22Rv1 (cell line): ENCODE measurements at regions not wholly inside any gene's neighbourhood (a gene's known extent, or its start where the extent isn't known, plus 50 kb on each side); places are given as distances from the start of the nearest gene placed in this dataset.

ENCODE experiments used
- ZFX ChIP-seq: fragments of 450-650 bp; IDR thresholded peaks from 2 replicates; pipeline ENCODE4 v1.6.1; 2017; ENCODE audit warnings: antibody characterized with exemption, borderline replicate concordance
- TF ChIP-seq, protein P1 (sequence below): fragments of 450-650 bp; IDR thresholded peaks from 2 replicates; pipeline ENCODE4 v1.5.1; 2017; ENCODE audit warnings: mild to moderate bottlenecking

DNA sequence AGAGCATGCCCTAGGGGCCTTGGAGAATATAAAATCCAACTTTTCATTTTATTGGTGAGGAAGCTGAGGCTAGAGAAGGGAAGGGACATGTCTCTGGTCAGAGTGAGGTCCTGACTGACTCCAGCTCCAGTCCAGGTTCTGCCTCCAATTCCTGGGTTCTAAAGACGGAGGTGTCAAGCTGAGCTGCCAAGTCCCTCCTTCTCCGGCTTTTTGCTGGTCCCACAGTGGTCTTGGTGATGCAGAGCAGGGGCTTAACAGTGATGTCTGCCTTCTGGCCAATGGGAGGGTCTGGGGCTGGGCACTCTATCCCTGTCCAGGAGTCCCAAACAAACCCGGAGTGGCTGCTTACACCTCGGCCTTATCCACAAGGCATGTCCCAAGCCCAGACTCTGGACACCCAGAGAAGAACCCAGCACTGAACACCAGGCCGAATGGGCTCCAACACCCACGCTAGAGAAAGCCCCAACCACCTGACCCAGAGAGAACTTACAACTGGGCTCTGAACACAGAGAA lies 104.8 kb downstream of the EBNA1BP2 start:
- TF ChIP-seq, protein P1, sequence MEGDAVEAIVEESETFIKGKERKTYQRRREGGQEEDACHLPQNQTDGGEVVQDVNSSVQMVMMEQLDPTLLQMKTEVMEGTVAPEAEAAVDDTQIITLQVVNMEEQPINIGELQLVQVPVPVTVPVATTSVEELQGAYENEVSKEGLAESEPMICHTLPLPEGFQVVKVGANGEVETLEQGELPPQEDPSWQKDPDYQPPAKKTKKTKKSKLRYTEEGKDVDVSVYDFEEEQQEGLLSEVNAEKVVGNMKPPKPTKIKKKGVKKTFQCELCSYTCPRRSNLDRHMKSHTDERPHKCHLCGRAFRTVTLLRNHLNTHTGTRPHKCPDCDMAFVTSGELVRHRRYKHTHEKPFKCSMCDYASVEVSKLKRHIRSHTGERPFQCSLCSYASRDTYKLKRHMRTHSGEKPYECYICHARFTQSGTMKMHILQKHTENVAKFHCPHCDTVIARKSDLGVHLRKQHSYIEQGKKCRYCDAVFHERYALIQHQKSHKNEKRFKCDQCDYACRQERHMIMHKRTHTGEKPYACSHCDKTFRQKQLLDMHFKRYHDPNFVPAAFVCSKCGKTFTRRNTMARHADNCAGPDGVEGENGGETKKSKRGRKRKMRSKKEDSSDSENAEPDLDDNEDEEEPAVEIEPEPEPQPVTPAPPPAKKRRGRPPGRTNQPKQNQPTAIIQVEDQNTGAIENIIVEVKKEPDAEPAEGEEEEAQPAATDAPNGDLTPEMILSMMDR = no peak
- no peak for TF ChIP-seq ZFX
